ENCODE measurements at regions not wholly inside any gene's neighbourhood (a gene's known extent, or its start where the extent isn't known, plus 50 kb on each side); places are given as distances from the start of the nearest gene placed in this dataset.
"Not testable (repeated sequence)": the region's sequence is repeated elsewhere in the genome, so short reads cannot be mapped to it uniquely, and the experiment has no call there.

DNA sequence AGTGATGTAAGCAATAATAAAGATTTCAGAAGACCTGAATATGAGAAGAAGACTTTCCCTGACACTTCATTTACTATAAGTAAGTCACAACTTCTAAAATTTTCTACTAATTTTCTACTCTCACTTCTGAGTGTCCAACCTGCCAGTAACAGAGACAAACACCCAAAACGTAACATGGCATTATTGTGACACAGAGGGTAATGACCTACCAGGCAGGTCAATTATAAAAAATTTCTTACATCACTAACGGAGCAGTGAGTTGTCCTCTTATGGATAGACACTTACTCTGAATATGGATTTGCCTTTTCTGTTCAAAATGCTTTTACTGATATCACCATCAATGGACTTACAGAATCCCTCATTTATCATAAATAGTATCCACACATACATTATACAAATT lies 405.9 kb upstream of the MAGEB16 start:
- DNase-seq: no peak

GRCh38 chrX:35406386-35406785 lies 391.8 kb upstream of the MAGEB16 start:
- DNase-seq: no peak

- DNase-seq: no peak
Measured at GRCh38 chrX:35416782-35417181, 381.4 kb upstream of the MAGEB16 start.

DNA sequence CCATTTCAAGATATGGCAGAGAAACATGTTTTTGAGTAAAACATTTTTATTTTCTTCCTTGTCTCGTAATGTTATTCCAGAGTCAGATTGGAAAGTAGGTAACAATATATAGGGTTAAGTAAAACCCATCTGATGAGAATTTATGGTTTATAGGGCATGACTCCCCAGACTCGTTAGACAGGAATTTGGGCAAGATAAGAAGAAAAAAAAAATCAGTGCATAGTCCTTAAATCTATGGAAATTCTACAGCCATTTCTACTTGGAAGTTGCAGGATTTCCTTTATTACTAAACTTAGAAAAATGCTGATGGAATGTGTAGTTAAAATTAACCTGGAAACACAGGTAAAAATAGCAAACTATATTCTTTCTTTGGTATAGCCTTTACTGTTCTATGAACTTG lies 366.1 kb upstream of the MAGEB16 start:
- DNase-seq: no peak

- DNase-seq: no peak
Measured at GRCh38 chrX:35439034-35439660, 359.0 kb upstream of the MAGEB16 start.

DNA sequence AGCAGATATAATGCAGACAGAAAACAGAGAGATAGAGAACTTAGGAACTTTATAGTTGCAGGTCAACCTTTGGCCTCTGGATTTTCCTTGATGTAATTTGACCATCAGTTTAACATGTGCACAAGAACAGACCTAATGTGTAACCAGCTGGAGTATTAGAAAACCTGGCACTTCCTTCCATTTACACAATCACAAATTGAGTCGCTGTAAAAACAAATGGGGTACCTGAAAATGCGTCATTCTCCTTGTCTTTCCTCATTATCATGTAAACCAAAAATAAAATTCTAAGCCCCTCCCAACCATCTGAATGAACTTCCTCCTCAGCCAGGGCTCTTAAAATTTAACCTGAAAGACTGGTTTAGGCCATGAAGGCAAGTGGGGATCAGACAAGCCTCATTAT lies 358.4 kb upstream of the MAGEB16 start:
- DNase-seq: no peak

- DNase-seq: no peak
Measured at GRCh38 chrX:35442421-35442820, 355.7 kb upstream of the MAGEB16 start.

DNA sequence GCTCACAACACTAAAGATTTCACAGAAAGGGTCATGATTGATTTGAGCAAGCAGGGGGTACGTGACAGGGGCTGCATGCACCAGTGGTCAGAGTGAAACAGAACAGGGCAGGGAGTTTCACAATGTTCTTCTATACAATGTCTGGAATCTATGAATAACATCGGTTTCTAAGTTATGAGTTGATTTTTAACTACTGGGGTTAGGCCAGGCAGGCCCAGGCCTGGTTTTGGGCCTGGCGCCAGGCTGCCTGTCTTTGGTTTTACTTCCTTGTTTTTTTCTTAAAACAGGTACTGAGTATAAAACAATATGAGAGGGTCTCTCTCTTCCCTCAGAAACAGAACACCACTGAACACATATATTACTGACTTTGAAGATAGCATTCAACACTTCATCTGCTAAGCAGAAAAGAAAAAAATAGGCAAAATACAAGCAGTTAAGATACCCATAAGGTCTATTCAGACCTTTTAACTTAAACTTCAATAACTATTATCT lies 355.0 kb upstream of the MAGEB16 start:
- DNase-seq: peak in 2 of 56 donors; percentile 0

DNA sequence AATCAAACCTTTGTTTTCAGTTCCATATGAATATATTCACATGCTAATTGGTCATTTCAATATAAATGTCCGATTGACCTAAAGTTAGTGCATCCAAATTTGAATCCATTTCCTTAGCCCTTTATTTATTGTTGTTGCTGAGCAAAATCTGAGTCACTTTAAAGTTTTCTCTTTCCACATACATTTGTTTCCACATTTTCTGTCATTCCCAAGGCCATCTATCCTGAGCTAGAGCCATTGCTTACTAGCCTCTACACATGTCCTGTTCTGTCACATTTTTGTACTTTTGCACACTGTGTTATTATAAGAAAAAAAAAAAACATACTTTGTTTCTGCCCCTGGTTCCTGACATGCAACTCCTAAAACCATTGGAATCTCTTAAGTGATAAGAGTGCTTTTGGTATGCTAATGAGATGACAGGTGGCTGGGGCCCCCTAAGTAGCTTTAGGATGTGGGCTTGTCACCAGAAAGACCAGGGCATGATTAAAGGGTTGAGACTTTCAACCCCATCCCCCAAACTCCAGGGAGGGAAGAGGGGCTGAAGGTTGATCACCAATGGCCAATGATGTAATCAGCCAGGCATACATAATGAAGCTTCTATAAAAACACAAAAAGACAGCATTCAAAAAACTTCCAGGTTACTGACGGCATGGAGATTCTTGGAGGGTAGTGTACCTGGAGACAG lies 353.3 kb upstream of the MAGEB16 start:
- no peak for DNase-seq

DNA sequence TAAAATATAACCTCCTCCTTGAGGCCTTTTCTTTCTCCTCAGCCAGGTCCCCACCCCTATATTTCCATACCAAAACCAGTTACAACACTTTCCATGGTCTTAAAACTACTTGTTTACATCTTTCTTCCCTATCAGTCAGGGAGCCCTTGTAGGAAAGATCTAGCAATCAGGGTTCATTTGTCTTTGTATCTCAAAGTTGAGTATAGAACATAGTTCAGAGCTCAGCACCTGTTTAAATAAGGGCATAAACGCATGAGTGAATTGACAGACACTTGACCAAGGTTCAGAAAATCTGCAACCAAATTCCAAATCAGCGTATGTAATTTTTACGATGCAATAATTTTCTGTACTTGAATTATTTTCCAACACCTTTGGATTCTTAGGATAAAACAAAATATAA lies 352.2 kb upstream of the MAGEB16 start:
- DNase-seq: no peak

GRCh38 chrX:35456891-35457290 lies 341.3 kb upstream of the MAGEB16 start:
- DNase-seq: no peak

- no peak for DNase-seq
Measured at GRCh38 chrX:35458142-35458541, 340.0 kb upstream of the MAGEB16 start.

- DNase-seq: no peak
Measured at GRCh38 chrX:35461164-35461563, 337.0 kb upstream of the MAGEB16 start.

DNA sequence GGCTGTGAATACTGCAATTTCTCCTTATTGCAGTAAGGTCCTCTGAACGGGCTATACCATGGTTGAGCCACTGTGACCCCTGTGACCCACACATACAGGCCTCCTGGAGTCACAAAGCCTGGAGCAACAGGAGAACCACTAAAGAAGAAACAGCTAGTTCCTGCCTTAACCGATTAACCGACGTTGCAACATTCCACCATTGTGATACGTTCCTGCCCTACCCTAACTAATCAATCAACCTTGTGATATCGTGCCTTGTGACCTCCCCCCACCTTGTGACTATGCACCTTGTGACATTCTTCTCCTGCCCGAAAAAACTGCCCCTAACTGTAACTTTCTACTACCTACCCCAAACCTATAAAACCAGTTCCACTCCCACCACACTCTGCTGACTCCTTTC lies 301.5 kb upstream of the MAGEB16 start:
- DNase-seq: not testable (repeated sequence)

DNA sequence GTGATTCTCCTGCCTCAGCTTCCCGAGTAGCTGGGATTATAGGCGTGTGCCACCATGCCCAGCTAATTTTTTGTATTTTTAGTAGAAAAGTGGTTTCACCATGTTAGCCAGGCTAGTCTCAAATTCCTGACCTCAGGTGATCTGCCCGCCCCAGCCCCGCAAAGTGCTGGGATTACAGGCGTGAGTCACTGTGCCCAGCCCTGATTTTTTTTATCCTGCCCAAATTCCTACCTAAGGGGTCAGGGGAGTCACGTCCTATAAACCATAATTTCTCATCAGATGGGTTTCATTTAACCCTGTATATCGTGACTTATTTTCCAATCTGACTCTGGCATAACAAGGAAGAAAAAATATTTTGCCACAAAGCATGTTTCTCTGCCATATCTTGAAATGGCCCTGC lies 300.7 kb upstream of the MAGEB16 start:
- not testable (repeated sequence) for DNase-seq

DNA sequence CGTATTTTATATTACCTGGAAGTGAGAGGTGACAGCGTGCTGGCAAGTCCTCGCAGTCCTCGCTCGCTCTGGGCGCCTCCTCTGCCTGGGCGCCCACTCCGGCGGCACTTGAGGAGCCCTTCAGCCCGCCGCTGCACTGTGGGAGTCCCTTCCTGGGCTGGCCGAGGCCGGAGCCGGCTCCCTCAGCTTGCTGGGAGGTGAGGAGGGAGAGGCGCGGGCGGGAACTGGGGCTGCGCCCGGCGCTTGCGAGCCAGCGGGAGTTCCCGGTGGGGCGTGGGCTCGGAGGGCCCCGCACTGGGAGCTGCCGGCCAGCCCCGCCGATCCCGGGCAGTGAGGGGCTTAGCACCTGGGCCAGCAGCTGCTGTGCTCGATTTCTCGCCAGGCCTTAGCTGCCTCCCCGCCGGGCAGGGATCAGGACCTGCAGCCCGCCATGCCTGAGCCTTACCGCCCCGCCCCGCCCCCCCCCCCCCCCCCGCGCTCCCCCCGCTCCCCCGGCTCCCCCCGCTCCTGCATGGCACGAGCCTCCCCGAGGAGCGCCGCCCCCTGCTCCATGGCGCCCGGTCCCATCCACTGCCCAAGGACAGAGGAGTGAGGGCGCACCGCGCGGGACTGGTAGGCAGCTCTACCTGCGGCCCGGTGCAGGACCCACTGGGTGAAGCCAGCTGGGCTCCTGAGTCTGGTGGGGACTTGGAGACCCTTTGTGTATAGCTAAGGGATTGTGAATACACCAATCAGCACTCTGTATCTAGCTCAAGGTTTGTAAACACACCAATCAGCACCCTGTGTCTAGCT lies 298.9 kb upstream of the MAGEB16 start:
- DNase-seq: no peak

DNA sequence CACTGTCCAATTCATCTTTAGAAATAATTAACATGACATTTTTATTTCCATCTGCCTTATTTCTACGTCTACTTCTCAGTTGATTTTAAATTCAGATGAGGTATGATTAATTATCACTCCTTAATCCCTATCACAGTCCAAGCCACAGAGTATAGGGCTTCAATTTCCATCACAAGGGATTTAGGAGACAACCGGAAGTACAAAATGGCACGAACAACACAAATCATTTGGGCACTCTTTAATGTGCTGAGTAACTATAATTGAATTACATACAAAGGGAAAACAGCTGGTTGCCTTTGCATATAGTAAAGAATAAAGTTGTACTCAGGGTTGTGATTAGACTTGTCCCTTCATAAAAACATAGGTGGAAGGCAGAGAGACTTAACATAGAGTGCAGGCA lies 290.4 kb upstream of the MAGEB16 start:
- DNase-seq: no peak

GRCh38 chrX:35548003-35548402 lies 250.1 kb upstream of the MAGEB16 start:
- DNase-seq: not testable (repeated sequence)

GRCh38 chrX:35557916-35558315 lies 240.2 kb upstream of the MAGEB16 start:
- no peak for DNase-seq

GRCh38 chrX:35561985-35562384 lies 236.2 kb upstream of the MAGEB16 start:
- no peak for DNase-seq

DNA sequence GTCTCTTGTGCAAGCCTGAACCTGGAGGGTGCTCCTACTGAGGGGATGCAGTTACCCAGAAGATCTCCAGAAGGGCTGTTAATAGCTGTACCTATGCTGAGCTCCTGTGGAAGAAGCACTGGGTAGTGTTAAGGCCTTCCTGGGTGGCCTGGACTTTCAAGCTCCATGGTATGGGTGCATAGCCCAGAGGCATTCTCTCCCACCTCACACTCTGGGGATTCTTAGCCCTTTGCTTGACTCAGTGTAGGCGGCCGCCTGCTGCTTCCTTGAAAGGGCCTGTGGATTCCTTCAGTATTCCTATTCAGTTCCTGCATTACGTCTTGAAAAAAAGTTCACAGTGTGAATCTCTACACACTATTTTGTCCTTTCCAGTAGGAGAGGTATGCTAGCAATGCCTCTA lies 235.7 kb upstream of the MAGEB16 start:
- no peak for DNase-seq

DNA sequence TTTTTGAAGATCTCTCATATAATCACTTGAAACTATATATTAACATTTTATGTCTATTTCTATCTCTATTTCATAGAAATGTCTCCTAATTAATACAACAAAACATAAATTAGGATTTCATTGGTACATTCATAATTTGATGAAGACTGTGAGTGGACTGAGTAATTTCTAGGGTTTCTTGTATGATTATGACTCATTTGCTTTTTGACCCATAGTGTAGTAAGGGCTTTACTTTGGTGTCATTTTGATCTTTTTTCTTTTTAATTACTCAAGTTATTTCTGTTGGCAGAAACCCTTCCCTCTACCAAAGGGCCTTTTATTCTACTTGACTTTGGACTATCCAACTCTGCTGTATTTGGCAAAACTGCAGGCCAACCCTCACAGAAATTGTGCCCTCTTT lies 207.9 kb upstream of the MAGEB16 start:
- no peak for DNase-seq

All from amygdala (tissue), 56 donors.